Right atrium auricular region (tissue), 2 donors: ENCODE measurements at regions not wholly inside any gene's neighbourhood (a gene's known extent, or its start where the extent isn't known, plus 50 kb on each side); places are given as distances from the start of the nearest gene placed in this dataset.

ENCODE experiments used
- DNase-seq: peaks from one replicate; pipeline ENCODE4 v3.0.0-alpha.2; 2019; ENCODE audit warnings: low spot score
- H3K27ac ChIP-seq, 2 donors: fragments of 200-600 bp; sonication (generic); 1 replicate in 1 of 2; 2 replicates in 1 of 2; pipeline ENCODE4 v1.5.1; 2016 to 2019
- H3K27me3 ChIP-seq, 2 donors: fragments of 200-600 bp; sonication (generic); one replicate each; pipeline versions ENCODE4 v1.5.1 to v1.6.0; 2017 to 2019
- H3K36me3 ChIP-seq: fragments of 200-600 bp; sonication (generic); one replicate; pipeline ENCODE4 v1.5.1; 2016
- H3K4me1 ChIP-seq, 2 donors: fragments of 200-600 bp; sonication (generic); one replicate each; pipeline versions ENCODE4 v1.5.1 to v1.6.0; 2017 to 2019
- H3K4me3 ChIP-seq, 2 donors: fragments of 200-600 bp; sonication (generic); 1 replicate in 1 of 2; 2 replicates in 1 of 2; pipeline ENCODE4 v1.5.1; 2017 to 2019; ENCODE audit warnings: mild to moderate bottlenecking in 1 of 2, moderate library complexity in 1 of 2
- H3K9me3 ChIP-seq, 2 donors: fragments of 200-600 bp; sonication (generic); one replicate each; pipeline ENCODE4 v1.5.1; 2019
- TF ChIP-seq, protein P1 (sequence below), 2 donors: fragments of 200-600 bp; sonication (generic); IDR thresholded peaks; one replicate each; pipeline ENCODE4 v1.5.1; 2019; ENCODE audit warnings: antibody characterized with exemption in 2 of 2

DNA sequence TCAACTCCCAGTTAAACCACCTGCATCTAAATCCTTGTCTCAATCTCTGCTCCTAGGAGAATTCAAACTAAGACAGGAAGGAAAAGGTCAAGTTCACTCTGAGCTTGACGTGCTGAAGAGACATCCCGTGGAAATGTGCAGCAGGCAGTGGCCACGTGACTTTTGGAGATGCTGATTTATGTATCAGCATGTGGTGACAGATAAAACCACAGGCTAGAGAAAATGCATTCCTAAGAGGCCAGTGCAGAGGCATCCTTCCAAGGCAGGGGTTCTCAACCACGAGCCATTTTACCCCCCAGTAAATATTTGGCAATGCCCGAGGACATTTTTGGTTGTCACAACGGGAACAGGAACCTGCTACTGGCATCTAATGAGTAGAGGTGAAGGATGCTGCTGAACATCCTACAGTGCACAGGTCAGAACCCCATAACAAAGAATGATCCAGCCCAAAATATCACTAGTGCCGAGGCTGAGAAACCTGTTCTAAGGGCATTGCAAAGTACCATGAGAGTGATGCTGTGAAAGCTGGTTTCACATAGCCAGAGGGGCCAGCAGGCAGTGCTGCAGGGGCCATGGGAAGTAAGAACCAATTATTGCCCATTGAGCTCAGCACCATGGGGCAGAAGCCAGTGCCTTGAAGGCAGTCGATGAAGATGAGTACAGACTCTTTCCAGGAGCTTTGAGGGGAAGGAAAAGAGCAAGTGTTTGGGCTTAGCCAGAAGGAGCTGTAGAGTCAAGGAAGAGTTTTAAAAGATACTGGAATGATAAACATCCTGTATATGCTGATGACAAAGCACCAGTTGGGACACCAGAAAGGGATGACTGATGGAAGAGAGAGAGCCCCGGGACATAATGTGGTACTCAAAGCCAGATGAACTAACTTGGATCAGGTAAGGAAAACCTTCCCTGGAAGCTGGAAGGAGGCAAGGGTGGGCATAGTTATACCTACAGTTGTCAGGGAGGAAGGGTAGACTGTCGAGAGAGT is 174.6 kb downstream of the HAUS1 start:
- no peak overlapping the region for H3K27ac ChIP-seq
- TF ChIP-seq, protein P1, sequence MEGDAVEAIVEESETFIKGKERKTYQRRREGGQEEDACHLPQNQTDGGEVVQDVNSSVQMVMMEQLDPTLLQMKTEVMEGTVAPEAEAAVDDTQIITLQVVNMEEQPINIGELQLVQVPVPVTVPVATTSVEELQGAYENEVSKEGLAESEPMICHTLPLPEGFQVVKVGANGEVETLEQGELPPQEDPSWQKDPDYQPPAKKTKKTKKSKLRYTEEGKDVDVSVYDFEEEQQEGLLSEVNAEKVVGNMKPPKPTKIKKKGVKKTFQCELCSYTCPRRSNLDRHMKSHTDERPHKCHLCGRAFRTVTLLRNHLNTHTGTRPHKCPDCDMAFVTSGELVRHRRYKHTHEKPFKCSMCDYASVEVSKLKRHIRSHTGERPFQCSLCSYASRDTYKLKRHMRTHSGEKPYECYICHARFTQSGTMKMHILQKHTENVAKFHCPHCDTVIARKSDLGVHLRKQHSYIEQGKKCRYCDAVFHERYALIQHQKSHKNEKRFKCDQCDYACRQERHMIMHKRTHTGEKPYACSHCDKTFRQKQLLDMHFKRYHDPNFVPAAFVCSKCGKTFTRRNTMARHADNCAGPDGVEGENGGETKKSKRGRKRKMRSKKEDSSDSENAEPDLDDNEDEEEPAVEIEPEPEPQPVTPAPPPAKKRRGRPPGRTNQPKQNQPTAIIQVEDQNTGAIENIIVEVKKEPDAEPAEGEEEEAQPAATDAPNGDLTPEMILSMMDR (IDR thresholded peaks at IDR 0.05): no peak
- DNase-seq: no peak
- no peak overlapping the region for H3K4me3 ChIP-seq
- H3K9me3 ChIP-seq: no peaks in the 10 kb centered on the region
- no peaks in the 10 kb centered on the region for H3K27me3 ChIP-seq
- no peaks in the 10 kb centered on the region for H3K36me3 ChIP-seq
- peaks cover 0 to 23% of the 10 kb centered on the region in 2 donors for H3K4me1 ChIP-seq

DNA sequence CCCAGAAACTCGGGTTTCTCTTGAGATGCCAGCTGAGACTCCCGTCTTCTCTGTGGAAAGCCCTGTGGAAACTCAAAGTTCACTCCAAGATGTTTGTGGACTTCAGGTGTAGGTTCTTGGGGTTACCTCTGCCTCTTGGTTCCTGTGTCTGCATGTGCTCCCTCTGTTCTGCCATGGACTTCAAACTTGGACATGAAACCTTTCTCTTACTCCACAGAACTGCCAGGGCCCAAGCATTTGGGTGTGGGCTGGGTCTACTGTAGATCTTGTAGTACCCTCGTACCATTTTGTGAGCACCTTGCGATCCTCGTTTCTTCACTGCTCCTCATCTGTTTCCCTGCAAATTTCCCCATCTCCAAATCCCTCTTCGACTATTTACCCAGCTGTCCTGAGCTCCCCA is 175.5 kb downstream of the HAUS1 start:
- no peak for DNase-seq
- TF ChIP-seq, protein P1 (IDR thresholded peaks at IDR 0.05): no peak

DNA sequence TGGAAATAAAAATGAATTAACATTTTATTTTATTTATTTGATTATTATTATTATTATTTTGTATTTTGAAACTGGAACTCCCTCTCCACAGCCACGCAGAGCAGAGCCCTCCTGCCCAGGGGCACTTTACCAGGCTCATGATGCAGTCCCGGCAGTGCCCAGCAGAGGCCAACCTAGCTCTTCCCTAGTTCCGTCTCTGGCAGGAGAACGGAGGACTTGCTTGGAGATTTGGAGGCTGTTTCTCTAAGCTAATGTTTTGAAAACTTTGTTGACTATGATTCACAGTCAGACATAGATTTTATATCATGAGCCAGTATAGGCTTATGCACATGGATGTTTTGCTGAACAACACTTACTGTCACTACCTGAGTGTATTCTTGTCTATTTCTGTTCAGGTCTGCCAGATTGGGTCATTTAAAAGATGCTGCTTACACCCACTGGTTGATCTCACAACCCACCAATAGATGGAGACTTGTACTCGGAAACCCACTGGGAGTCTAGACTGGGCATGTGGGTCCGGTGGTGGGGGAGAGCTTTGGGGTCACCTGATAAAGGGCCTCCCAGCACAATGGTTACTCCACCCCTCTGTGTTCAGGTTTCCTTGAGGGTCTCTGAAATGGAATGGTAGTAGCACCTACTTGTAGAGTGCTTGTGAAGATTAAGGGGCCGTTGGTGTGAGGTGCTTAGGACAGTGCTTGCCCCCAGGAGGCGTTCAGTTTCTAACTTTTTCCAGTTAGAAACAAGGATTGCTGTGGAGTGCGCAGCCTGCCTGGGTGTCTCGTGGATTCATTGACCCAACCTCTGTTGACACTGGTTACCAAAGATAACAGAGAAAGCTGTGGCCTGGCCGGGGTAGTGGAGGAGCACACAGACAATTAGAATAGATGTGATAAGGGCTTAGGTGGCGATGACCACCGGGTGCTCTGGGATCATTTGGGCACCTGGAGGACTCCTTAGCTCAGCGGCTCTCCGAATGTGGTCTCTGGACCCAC is 177.3 kb downstream of the HAUS1 start:
- no peaks in the 10 kb centered on the region for H3K27me3 ChIP-seq
- H3K36me3 ChIP-seq: no peaks in the 10 kb centered on the region
- H3K27ac ChIP-seq: no peak overlapping the region
- TF ChIP-seq, protein P1 (IDR thresholded peaks at IDR 0.05): peak; percentile 92 to 95
- no peak overlapping the region for H3K4me3 ChIP-seq
- peak; percentile 66 for DNase-seq
- peaks cover 0 to 24% of the 10 kb centered on the region in 2 donors for H3K4me1 ChIP-seq
- H3K9me3 ChIP-seq: no peaks in the 10 kb centered on the region

More for the DNA sequence above, 175.5 kb downstream of the HAUS1 start:
- H3K27me3 ChIP-seq: no peaks in the 10 kb centered on the region
- no peaks in the 10 kb centered on the region for H3K36me3 ChIP-seq
- H3K4me3 ChIP-seq: no peak overlapping the region
- no peaks in the 10 kb centered on the region for H3K9me3 ChIP-seq
- peaks cover 0 to 27% of the 10 kb centered on the region in 2 donors for H3K4me1 ChIP-seq
- H3K27ac ChIP-seq: no peak overlapping the region

DNA sequence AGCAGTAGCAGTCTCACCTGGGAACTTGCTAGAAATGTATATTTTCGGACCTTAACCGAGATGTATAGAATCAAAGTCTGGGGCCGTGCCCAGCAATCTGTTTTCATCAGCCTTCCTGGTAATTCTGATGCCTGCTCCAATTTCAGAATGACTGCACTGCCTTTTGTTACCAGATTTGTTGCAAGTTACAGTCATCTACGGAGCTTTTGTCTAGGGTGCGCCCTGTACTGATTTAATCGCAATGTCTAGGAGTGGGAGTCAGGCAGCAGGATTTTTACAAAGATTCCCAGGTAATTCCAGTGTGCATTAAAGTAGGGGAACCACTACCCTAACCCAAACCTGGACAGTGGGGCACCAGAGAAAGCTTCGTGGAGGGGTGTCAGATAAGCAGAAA is 178.0 kb downstream of the HAUS1 start:
- H3K27me3 ChIP-seq: no peaks in the 10 kb centered on the region
- TF ChIP-seq, protein P1 (IDR thresholded peaks at IDR 0.05): no peak
- H3K9me3 ChIP-seq: no peaks in the 10 kb centered on the region
- no peak for DNase-seq
- no peak overlapping the region for H3K27ac ChIP-seq
- no peak overlapping the region for H3K4me3 ChIP-seq
- peaks cover 0 to 24% of the 10 kb centered on the region in 2 donors for H3K4me1 ChIP-seq
- H3K36me3 ChIP-seq: no peaks in the 10 kb centered on the region

DNA sequence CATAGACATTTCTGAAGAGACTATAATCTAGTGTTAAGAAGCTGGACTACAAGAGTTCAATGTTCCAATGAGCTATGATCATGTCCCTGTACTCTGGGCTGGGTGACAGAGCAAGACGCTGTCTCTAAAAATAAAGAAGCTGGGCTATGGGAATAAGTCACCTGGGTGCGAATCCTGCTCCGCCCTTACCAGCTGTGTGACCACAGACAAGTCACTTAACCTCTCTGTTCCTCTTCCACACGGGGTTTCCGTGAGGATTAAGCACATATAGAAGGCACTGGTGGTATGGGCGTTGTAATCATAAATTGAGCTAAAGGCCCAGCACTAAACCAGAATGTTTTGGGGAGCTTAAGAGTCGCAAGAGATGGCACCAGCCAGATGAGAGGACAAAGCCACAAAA is 178.5 kb downstream of the HAUS1 start:
- Histone ChIP-seq H3K27me3 (no peaks in the 10 kb centered on the region), H3K4me3 (no peak overlapping the region), H3K9me3 (no peaks in the 10 kb centered on the region), H3K27ac (no peak overlapping the region), H3K4me1 (peaks cover 0 to 24% of the 10 kb centered on the region in 2 donors), H3K36me3 (no peaks in the 10 kb centered on the region)
- TF ChIP-seq, protein P1 (IDR thresholded peaks at IDR 0.05): no peak
- DNase-seq: no peak
